Activated CD8-positive, alpha-beta memory T cell treated with anti-CD3 and anti-CD28 coated beads, Interleukin-2, amount 10 ng/mL, durations not matched to agents 7 days and 5 days (primary cell): ENCODE measurements at regions not wholly inside any gene's neighbourhood (a gene's known extent, or its start where the extent isn't known, plus 50 kb on each side); places are given as distances from the start of the nearest gene placed in this dataset.

Experiments used
- ATAC-seq: fragments of 150-1000 bp; cut with Tn5 transposase; one replicate; pipeline ENCODE4 v1.10.0; 2021; ENCODE audit warnings: moderate library complexity
- CTCF ChIA-PET: fragments of 350-600 bp; sonication (Branson Sonifier 250); formaldehyde crosslinking; loops from one replicate; lab custom pipeline; 2021; ENCODE audit warnings: antibody characterized with exemption; lab: Charles Lee
- DNase-seq: peaks from one replicate; pipeline ENCODE4 v3.0.0-alpha.2; 2020
- H3K27ac Mint-ChIP-seq: one replicate; pipeline ENCODE4 v1.8.0; 2021; ENCODE audit warnings: mild to moderate bottlenecking, mixed read lengths
- H3K27me3 Mint-ChIP-seq: one replicate; pipeline ENCODE4 v1.8.0; 2021; ENCODE audit warnings: mixed read lengths
- H3K36me3 Mint-ChIP-seq: one replicate; pipeline ENCODE4 v1.8.0; 2021; ENCODE audit warnings: mild to moderate bottlenecking, mixed read lengths
- H3K4me1 Mint-ChIP-seq: one replicate; pipeline ENCODE4 v1.8.0; 2021; ENCODE audit warnings: mixed read lengths
- H3K4me3 Mint-ChIP-seq: one replicate; pipeline ENCODE4 v1.8.0; 2021; ENCODE audit warnings: mild to moderate bottlenecking, moderate library complexity, mixed read lengths
- H3K9me3 Mint-ChIP-seq: one replicate; pipeline ENCODE4 v1.8.0; 2022; ENCODE audit warnings: low read depth, mixed read lengths

DNA sequence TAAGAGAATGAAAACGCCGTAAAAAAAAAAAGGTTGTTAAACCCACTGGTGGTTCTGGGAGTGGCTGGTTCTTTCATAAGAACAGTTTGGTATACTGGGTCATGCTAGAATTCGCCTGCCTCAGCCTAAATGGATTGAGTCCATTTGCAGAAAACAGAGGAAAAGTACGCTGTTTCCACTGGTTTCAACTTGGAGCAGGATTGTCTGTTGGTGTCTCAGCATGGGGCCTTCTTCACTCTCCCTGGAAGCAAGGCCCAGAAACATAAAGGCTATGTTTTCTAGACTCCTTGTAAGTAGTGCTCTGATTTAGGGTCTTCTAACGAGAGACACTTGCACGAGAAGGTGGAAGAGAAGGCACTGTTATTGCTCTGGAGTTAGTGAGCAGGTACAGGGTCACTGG lies 116.9 kb upstream of the MTAP start:
- CTCF ChIA-PET, result no interaction called here
- peaks cover 2% of the 10 kb centered on the region for H3K27me3 Mint-ChIP-seq
- H3K36me3 Mint-ChIP-seq, result no peaks in the 10 kb centered on the region
- H3K4me1 Mint-ChIP-seq, result peaks cover 7% of the 10 kb centered on the region
- no peak overlapping the region for H3K4me3 Mint-ChIP-seq
- H3K9me3 Mint-ChIP-seq, result no peaks in the 10 kb centered on the region
- DNase-seq (no peak), ATAC-seq (no peak)
- H3K27ac Mint-ChIP-seq, result no peak overlapping the region

DNA sequence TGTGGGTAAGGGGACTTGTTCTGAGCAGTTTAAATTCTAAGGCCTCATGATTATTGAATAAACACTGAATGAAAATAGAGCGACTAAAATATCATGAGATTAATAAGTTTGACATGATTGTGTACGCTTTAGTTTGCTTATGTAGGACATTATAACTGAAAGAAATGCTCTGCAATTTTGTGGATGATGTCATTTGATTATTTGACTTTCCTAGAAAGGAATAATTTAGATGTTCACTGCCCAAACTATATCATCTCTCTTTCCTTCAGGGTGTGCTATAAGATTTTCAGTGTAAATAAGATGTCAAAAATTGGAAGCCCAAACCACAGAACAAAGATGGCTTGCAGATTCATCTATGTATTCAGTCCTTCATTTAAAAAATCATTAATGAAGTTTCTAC lies 115.7 kb upstream of the MTAP start:
- Mint-ChIP-seq H3K27ac (no peak overlapping the region), H3K9me3 (no peaks in the 10 kb centered on the region), H3K4me3 (no peak overlapping the region), H3K4me1 (peaks cover 7% of the 10 kb centered on the region), H3K36me3 (no peaks in the 10 kb centered on the region), H3K27me3 (peaks cover 7% of the 10 kb centered on the region)
- CTCF ChIA-PET, result interaction anchor here (0.5 kb wide), 1 partner anchor 368 kb away, joined by 3 read pairs; no protein-coding TSS in a partner anchor
- no peak for DNase-seq
- no peak for ATAC-seq

DNA sequence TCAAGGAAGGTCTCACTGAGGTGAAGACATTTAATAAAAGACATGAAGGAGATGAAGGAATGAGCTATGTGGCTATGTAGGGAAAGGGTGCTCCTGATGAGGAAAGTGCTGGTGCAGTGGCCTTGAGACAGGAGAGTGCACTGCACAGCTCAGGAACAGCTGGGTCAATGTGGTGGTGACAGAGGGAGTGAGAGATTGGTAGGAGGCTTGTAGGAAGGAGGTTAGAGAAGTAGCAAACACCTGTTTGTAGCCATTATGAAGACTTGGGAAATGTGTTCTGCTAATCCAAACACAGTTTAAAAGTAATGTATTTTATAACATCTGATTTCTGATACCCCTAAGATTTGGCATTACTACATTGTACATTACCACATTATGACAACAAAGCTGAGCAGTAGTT lies 115.1 kb upstream of the MTAP start:
- Mint-ChIP-seq H3K9me3 (no peaks in the 10 kb centered on the region), H3K36me3 (no peaks in the 10 kb centered on the region), H3K27ac (no peak overlapping the region), H3K4me3 (no peak overlapping the region), H3K4me1 (peaks cover 7% of the 10 kb centered on the region), H3K27me3 (peaks cover 8% of the 10 kb centered on the region)
- DNase-seq, result no peak
- no peak for ATAC-seq
- CTCF ChIA-PET, result no interaction called here

DNA sequence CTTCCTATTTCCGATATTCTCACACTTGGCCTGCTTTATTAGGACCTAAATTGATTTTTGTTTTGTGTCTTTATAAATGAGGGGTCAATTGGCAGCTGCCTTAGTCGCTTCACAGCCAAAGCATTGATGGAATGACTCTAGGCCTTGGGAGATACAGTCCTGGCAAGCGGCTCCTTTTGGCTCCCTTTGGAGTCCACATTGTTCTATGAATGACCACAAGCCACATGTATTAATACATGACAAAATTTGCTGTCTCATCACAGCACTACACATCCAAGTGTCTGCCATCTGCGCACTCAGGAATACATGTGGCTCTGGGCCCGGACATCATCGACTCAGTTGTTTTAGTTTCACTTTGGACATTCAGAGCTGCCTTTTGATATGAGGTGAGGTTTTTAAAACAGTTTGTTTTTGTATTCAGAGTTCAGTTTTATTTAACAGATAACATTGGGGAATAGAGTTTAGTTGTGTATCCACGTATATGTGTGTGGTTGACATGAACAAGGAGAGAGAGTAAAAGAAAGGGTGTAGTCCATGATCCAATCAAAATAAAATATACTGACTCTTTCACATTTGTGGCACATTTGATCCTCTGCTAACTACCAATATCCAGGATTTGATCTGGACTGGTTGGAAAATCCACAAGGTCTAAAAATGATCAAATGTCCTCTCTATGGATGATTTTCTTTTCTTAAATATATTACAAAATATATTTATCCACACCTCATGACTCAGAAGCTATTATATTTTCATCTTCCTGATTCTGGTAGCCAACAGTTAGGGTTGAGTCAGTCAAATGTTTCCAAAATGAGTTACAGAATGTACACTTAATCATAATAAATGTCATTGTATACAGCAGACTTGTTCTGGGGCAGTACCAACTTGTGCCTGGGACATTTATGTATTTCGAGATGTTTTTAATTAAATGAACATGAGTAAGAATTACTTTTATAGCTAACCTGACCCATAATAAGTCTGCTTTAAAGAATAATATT lies 114.0 kb upstream of the MTAP start:
- Mint-ChIP-seq H3K4me1 (peaks cover 7% of the 10 kb centered on the region), H3K9me3 (no peaks in the 10 kb centered on the region), H3K4me3 (peak overlapping the region; percentile 54), H3K27me3 (peaks cover 10% of the 10 kb centered on the region), H3K27ac (peak overlapping the region; percentile 59), H3K36me3 (no peaks in the 10 kb centered on the region)
- ATAC-seq, result peak; percentile 36
- CTCF ChIA-PET, result interaction anchor here (1.3 kb wide), 1 partner anchor 223 kb away, joined by 3 read pairs; no protein-coding TSS in a partner anchor
- DNase-seq, result no peak

DNA sequence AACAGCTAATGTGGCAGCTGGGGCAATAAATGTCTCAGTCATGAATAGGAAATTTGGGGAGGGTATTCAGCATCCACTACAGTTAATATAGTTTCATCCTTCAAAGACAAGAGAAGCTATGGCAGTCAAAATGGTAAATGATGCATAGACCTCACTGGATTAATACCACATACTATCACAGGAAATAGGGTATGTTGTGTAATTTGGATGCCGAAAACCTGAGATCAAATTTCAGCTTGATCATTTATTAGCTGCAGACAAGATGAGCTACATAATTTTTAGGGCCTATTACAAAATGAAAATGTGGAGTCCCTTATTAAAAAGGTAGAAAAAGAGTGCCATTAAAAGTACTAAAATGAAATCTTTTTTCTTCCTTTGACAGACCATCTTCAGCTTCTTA lies 112.6 kb upstream of the MTAP start:
- Mint-ChIP-seq H3K36me3 (no peaks in the 10 kb centered on the region), H3K27ac (no peak overlapping the region), H3K9me3 (no peaks in the 10 kb centered on the region), H3K27me3 (peaks cover 10% of the 10 kb centered on the region), H3K4me3 (no peak overlapping the region), H3K4me1 (peaks cover 5% of the 10 kb centered on the region)
- CTCF ChIA-PET, result interaction anchor here (1.3 to 1.4 kb wide), 2 partner anchors 19 to 224 kb away, joined by 3 read pairs; no protein-coding TSS in a partner anchor
- DNase-seq (no peak), ATAC-seq (no peak)

DNA sequence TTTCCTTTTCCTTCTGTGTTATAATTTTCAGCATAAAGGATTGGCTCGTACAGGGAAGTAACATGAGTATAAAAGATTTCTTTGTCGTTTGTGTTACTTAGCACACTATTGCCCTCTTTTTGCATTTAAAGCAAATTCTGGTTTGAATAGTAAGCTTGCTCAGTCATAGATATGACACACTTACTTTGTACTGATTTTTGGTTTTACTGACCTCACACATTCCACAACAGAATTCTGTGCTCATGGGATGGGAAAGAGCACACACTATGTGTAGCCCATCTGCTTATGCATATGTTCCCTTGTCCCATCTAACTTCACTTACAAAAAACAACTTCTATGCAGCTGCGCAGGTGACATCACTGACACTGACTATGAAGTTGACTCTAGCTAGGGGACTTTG lies 111.9 kb upstream of the MTAP start:
- H3K4me1 Mint-ChIP-seq, result peaks cover 3% of the 10 kb centered on the region
- H3K27me3 Mint-ChIP-seq, result peaks cover 10% of the 10 kb centered on the region
- H3K4me3 Mint-ChIP-seq, result no peak overlapping the region
- CTCF ChIA-PET, result interaction anchor here (1.4 kb wide), 1 partner anchor 18 kb away, joined by 3 read pairs; no protein-coding TSS in a partner anchor
- no peaks in the 10 kb centered on the region for H3K9me3 Mint-ChIP-seq
- ATAC-seq (no peak), DNase-seq (no peak)
- no peak overlapping the region for H3K27ac Mint-ChIP-seq
- no peaks in the 10 kb centered on the region for H3K36me3 Mint-ChIP-seq

DNA sequence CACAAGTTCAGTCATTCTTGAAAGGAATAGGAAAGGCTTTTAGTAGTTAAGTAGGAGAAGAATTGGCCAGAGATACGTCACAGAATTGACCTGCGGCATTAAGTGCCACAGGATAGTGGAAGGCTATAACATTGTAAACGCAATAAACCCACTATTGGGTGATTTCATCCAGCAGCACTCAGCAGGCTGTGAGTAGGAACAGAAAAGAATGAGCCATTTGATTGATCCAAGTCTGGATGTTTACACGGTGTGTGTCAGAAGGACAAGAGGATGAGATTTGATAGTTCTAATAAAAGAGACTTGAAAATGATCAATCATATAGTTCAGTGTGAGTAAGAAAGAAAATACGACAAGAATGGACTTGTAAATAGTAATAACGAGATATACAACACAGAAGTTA lies 110.0 kb upstream of the MTAP start:
- no peak for DNase-seq
- Mint-ChIP-seq H3K4me3 (no peak overlapping the region), H3K36me3 (no peaks in the 10 kb centered on the region), H3K4me1 (peaks cover 3% of the 10 kb centered on the region), H3K9me3 (peaks cover 1% of the 10 kb centered on the region), H3K27ac (no peak overlapping the region), H3K27me3 (peaks cover 10% of the 10 kb centered on the region)
- CTCF ChIA-PET, result no interaction called here
- ATAC-seq, result no peak

DNA sequence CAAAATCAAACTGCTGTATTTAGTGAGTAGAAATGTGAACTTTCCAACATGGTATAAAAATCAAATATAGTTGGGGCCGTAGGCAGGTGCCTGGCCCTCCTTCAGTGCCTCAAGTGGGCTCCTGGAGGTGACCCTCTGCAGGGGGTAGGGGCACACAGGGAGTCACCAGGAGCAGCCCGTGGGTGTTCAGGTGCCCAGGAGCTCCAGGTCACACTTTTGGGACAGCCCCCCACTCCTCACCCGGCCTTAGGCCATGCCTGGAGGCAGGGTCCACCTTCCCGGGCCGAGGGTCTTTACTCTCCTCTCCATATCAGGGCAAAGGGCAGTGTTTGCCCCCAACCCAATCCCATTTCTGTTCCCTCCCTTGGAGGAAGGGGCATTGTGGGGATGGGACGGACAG lies 108.0 kb upstream of the MTAP start:
- ATAC-seq, result no peak
- no peak overlapping the region for H3K27ac Mint-ChIP-seq
- DNase-seq, result no peak
- H3K4me1 Mint-ChIP-seq, result no peaks in the 10 kb centered on the region
- H3K4me3 Mint-ChIP-seq, result no peak overlapping the region
- CTCF ChIA-PET, result no interaction called here
- peaks cover 1% of the 10 kb centered on the region for H3K9me3 Mint-ChIP-seq
- H3K36me3 Mint-ChIP-seq, result no peaks in the 10 kb centered on the region
- peaks cover 15% of the 10 kb centered on the region for H3K27me3 Mint-ChIP-seq

DNA sequence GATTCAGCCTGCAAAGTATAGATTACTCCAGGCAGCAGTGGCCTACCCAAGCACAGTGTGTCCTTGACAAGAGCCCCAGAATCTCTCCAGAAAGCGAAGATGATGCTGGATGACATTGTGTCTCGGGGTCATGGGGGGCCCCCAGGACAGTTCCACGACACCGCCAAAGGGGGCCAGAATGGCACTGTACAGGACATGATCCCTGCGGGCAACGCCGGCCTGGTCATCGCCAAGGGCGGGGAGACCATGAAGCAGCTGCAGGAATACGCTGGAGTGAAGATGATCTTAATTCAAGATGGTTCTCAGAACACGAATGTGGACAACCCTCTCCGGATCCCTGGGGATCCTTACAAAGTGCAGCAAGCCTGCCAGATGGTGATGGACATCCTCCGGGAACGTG lies 107.0 kb upstream of the MTAP start:
- DNase-seq (no peak), ATAC-seq (no peak)
- Mint-ChIP-seq H3K36me3 (no peaks in the 10 kb centered on the region), H3K27me3 (peaks cover 18% of the 10 kb centered on the region), H3K9me3 (peaks cover 1% of the 10 kb centered on the region), H3K4me3 (no peak overlapping the region), H3K27ac (no peak overlapping the region), H3K4me1 (no peaks in the 10 kb centered on the region)
- CTCF ChIA-PET, result no interaction called here

DNA sequence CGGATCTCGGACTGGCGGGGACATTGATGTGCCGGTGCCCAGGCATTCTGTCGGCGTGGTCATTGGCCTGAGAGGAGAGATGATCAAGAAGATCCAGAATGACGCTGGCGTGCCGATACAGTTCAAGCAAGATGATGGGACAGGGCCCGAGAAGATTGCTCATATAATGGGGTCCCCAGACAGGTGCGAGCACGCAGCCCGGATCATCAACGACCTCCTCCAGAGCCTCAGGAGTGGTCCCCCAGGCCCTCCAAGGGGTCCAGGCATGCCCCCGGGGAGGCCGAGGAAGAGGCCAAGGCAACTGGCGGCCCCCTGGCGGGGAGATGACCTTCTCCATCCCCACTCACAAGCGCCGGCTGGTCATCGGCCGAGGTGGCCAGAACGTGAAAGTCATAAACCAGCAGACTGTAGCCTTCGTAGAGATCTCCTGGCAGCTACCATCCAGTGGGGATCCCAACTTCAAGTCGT lies 106.5 kb upstream of the MTAP start:
- ATAC-seq (no peak), DNase-seq (no peak)
- CTCF ChIA-PET, result no interaction called here
- no peak overlapping the region for H3K27ac Mint-ChIP-seq
- H3K36me3 Mint-ChIP-seq, result no peaks in the 10 kb centered on the region
- H3K27me3 Mint-ChIP-seq, result peaks cover 18% of the 10 kb centered on the region
- no peaks in the 10 kb centered on the region for H3K4me1 Mint-ChIP-seq
- no peak overlapping the region for H3K4me3 Mint-ChIP-seq
- peaks cover 1% of the 10 kb centered on the region for H3K9me3 Mint-ChIP-seq

DNA sequence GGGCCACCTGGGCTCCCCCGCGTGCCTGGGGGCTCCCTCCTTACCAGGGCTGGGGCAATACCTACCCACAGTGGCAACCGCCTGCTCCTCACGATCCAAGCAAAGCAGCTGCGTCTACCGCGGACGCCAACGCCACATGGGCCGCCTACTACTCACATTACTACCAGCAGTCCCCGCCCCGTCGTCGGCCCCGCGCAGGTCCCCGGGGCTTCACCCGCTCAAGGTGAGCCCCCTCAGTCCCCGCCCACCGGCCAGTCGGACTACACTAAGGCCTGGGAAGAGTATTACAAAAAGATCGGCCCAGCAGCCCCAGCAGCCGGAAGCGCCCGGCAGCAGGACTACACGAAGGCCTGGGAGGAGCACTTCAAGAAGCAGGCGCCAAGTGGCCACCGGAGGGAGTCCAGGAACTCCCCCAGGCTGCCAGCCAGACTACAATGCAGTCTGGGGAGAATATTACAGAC lies 106.0 kb upstream of the MTAP start:
- no peak for DNase-seq
- Mint-ChIP-seq H3K27ac (no peak overlapping the region), H3K9me3 (peaks cover 1% of the 10 kb centered on the region), H3K27me3 (peaks cover 16% of the 10 kb centered on the region), H3K4me1 (no peaks in the 10 kb centered on the region), H3K36me3 (no peaks in the 10 kb centered on the region), H3K4me3 (no peak overlapping the region)
- CTCF ChIA-PET, result no interaction called here
- no peak for ATAC-seq

DNA sequence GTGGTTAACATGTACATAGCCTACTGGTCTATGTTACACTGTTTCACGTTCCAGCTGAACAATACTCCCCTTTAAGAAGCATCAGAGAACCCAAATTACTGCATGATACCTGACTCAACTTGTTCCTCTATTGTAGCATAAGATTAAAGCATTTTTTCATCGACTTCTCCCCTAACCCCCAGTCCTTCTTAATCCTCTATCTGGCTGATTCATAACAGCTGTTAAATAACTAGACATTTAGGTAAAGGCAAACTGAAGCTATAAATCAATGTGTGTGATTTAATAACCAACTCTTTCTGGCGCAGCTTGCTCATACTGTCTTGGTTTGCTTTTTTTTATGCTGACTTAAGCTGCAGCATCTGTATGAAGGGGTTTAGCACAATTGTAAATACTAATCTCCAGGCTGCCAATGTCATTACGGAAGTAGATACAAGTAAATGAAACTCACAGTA lies 94.2 kb upstream of the MTAP start:
- DNase-seq (no peak), ATAC-seq (no peak)
- H3K9me3 Mint-ChIP-seq, result no peaks in the 10 kb centered on the region
- H3K4me1 Mint-ChIP-seq, result peaks cover 4% of the 10 kb centered on the region
- H3K27ac Mint-ChIP-seq, result no peak overlapping the region
- peaks cover 38% of the 10 kb centered on the region for H3K27me3 Mint-ChIP-seq
- no peak overlapping the region for H3K4me3 Mint-ChIP-seq
- CTCF ChIA-PET, result interaction anchor here (0.7 to 2.4 kb wide), 10 partner anchors 11 to 528 kb away, joined by 3 to 17 read pairs (median 3); no protein-coding TSS in a partner anchor
- no peaks in the 10 kb centered on the region for H3K36me3 Mint-ChIP-seq

DNA sequence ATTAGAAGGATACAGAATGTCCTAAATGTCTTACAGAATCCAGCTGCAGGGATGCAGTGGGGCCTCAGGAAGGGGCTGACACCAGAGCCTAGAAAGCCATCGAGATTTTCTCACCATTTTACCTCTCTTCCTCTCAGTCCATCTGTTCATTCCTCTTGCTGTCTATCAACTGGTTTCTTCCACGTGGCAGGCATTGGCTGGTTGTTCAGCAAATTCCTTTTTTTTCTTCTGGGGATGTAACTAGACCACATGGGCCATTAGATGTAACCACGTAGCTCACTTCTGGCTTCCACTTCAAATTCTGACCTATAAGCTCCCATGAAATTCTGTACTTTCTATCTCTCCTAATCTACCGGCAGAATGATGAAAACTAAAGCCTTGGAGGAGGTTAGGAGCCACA lies 93.6 kb upstream of the MTAP start:
- CTCF ChIA-PET, result interaction anchor here (0.6 to 2.4 kb wide), 16 partner anchors 9 to 387 kb away, joined by 3 to 17 read pairs (median 3); no protein-coding TSS in a partner anchor
- ATAC-seq (no peak), DNase-seq (no peak)
- H3K4me3 Mint-ChIP-seq, result no peak overlapping the region
- no peaks in the 10 kb centered on the region for H3K36me3 Mint-ChIP-seq
- H3K9me3 Mint-ChIP-seq, result no peaks in the 10 kb centered on the region
- H3K4me1 Mint-ChIP-seq, result peaks cover 4% of the 10 kb centered on the region
- peaks cover 37% of the 10 kb centered on the region for H3K27me3 Mint-ChIP-seq
- H3K27ac Mint-ChIP-seq, result no peak overlapping the region
